HepG2 (cell line): ENCODE measurements at regions not wholly inside any gene's neighbourhood (a gene's known extent, or its start where the extent isn't known, plus 50 kb on each side); places are given as distances from the start of the nearest gene placed in this dataset.

Source experiments
- ATAC-seq: fragments of 200-7000 bp; cut with Tn5 transposase; 3 replicates; pipeline ENCODE4 v1.9.1; 2020; ENCODE audit warnings: mild to moderate bottlenecking, moderate library complexity
- BruUV-seq: library from RNA; stranded (reverse); fragments of 400-500 nt; replicated peaks from 2 replicates; lab custom pipeline; 2021; lab: Mats Ljungman, UMichigan
- CTCF ChIA-PET: fragments of 300-600 bp; formaldehyde crosslinking; extraction: SDS; loops from one replicate; lab custom pipeline; 2021; ENCODE audit warnings: low total read pairs, inconsistent platforms, low intra/inter-chr PET ratio; lab: Yijun Ruan, JAX
- POLR2A ChIA-PET: fragments of 350-600 bp; sonication (Branson Sonifier 250); formaldehyde crosslinking; loops from one replicate; lab custom pipeline; 2020; ENCODE audit warnings: antibody characterized with exemption, inconsistent platforms; lab: Yijun Ruan, JAX
- DNase-seq: peaks from one replicate; pipeline ENCODE4 v3.0.0-alpha.2; 2015; ENCODE audit warnings: low spot score
- FAIRE-seq: peaks from 3 replicates; lab custom pipeline; 2011; peaks lifted over from hg19 to GRCh38; lab: Jason Lieb, UNC
- H2AFZ ChIP-seq: one replicate; pipeline ENCODE4 v1.6.1; 2011; ENCODE audit warnings: low read length, inconsistent platforms
- H3K27ac ChIP-seq: fragments of 300-600 bp; 3 replicates; pipeline ENCODE4 v1.8.0; 2011; ENCODE audit warnings: mixed run types, mild to moderate bottlenecking, mixed read lengths, low read length, inconsistent platforms; ENCODE audit not compliant: insufficient read depth; ENCODE audit errors: extremely low read length
- H3K27me3 ChIP-seq, 2 experiments: fragments of 200-600 bp in 1 of 2; 2 replicates in 1 of 2; 3 replicates in 1 of 2; pipeline versions ENCODE4 v1.6.0 to v1.8.0; 2011; ENCODE audit warnings: low read length in 2 of 2, mild to moderate bottlenecking in 2 of 2, moderate library complexity in 2 of 2, inconsistent platforms in 1 of 2; ENCODE audit not compliant: insufficient read depth in 2 of 2, control insufficient read depth in 1 of 2
- H3K36me3 ChIP-seq, 2 experiments: fragments of 200-600 bp in 1 of 2; replicated peaks in 1 of 2; 2 replicates in 1 of 2; 3 replicates in 1 of 2; pipeline versions ENCODE4 v1.5.1 to v1.8.0; 2011; ENCODE audit warnings: low read length in 2 of 2, inconsistent platforms in 1 of 2; ENCODE audit not compliant: insufficient read depth in 2 of 2, control insufficient read depth in 1 of 2
- H3K4me1 ChIP-seq: 2 replicates; pipeline ENCODE4 v1.5.1; 2012; ENCODE audit warnings: low read length, inconsistent platforms; ENCODE audit not compliant: insufficient read depth
- H3K4me2 ChIP-seq: 2 replicates; pipeline ENCODE4 v1.6.0; 2011; ENCODE audit warnings: low read depth, low read length, inconsistent platforms
- H3K4me3 ChIP-seq, 3 experiments: fragments of 200-600 bp in 1 of 3; sonication (generic), shearing (Covaris generic) in 1 of 3; replicated peaks in 1 of 3; 2 replicates each; pipeline ENCODE4 v1.5.1; 2011 to 2016; ENCODE audit warnings: low read length in 3 of 3, inconsistent platforms in 2 of 3, low read depth in 2 of 3, mild to moderate bottlenecking in 2 of 3, control low read depth in 1 of 3, mixed read lengths in 1 of 3; ENCODE audit not compliant: insufficient read depth in 1 of 3
- H3K79me2 ChIP-seq: one replicate; pipeline ENCODE4 v1.6.1; 2011; ENCODE audit warnings: low read length, inconsistent platforms; ENCODE audit not compliant: insufficient read depth
- H3K9ac ChIP-seq: 2 replicates; pipeline ENCODE4 v1.6.0; 2011; ENCODE audit warnings: mild to moderate bottlenecking, low read depth, low read length, inconsistent platforms; ENCODE audit not compliant: insufficient read depth
- H3K9me3 ChIP-seq: 2 replicates; pipeline ENCODE4 v1.5.1; 2012; ENCODE audit warnings: mild to moderate bottlenecking, low read length
- H4K20me1 ChIP-seq: 2 replicates; pipeline ENCODE4 v1.6.0; 2011; ENCODE audit warnings: inconsistent platforms, mild to moderate bottlenecking, low read length, moderate library complexity; ENCODE audit not compliant: insufficient read depth
- AKAP8 ChIP-seq: sonication (generic); formaldehyde crosslinking; IDR thresholded peaks from 2 replicates; pipeline ENCODE4 v1.5.1; 2020; ENCODE audit warnings: mild to moderate bottlenecking, missing genetic modification reagents
- GTF2F1 ChIP-seq: fragments of 150-350 bp; IDR thresholded peaks from 2 replicates; pipeline ENCODE4 v1.6.1; 2014; ENCODE audit warnings: low read length
- HBP1 ChIP-seq: IDR thresholded peaks from 2 replicates; pipeline ENCODE4 v1.6.1; 2016; ENCODE audit warnings: low read depth, control low read depth
- HINFP ChIP-seq: sonication (generic); formaldehyde crosslinking; IDR thresholded peaks from 2 replicates; pipeline ENCODE4 v1.4.0; 2020; ENCODE audit warnings: low read depth, mild to moderate bottlenecking, missing genetic modification reagents
- KLF15 ChIP-seq: sonication (generic); formaldehyde crosslinking; IDR thresholded peaks from 2 replicates; pipeline ENCODE4 v1.8.1; 2023; ENCODE audit warnings: borderline replicate concordance, mild to moderate bottlenecking, inconsistent platforms, missing genetic modification reagents, mixed read lengths
- KLF6 ChIP-seq: IDR thresholded peaks from 2 replicates; pipeline ENCODE4 v1.8.0; 2016; ENCODE audit warnings: missing biosample characterization, missing genetic modification reagents
- MEIS1 ChIP-seq: sonication (generic); formaldehyde crosslinking; IDR thresholded peaks from 2 replicates; pipeline ENCODE4 v1.9.0; 2021; ENCODE audit warnings: mild to moderate bottlenecking, missing genetic modification reagents, moderate library complexity, borderline replicate concordance
- TBP ChIP-seq: sonication (generic); formaldehyde crosslinking; IDR thresholded peaks from 2 replicates; pipeline ENCODE4 v1.5.0; 2020; ENCODE audit warnings: missing genetic modification reagents
- ZBTB1 ChIP-seq: sonication (generic); formaldehyde crosslinking; IDR thresholded peaks from 2 replicates; pipeline ENCODE4 v1.4.0; 2020; ENCODE audit warnings: missing genetic modification reagents, borderline replicate concordance
- ZMYM3 ChIP-seq: sonication (generic); formaldehyde crosslinking; IDR thresholded peaks from 2 replicates; pipeline ENCODE4 v1.5.1; 2020; ENCODE audit warnings: mild to moderate bottlenecking, missing genetic modification reagents
- ZNF451 ChIP-seq: sonication (generic); formaldehyde crosslinking; IDR thresholded peaks from 2 replicates; pipeline ENCODE4 v1.5.0; 2020; ENCODE audit warnings: mild to moderate bottlenecking, missing genetic modification reagents
- ZNF678 ChIP-seq: sonication (generic); formaldehyde crosslinking; IDR thresholded peaks from 2 replicates; pipeline ENCODE4 v1.4.0; 2020; ENCODE audit warnings: mild to moderate bottlenecking, missing genetic modification reagents
- ZNF775 ChIP-seq: sonication (generic); formaldehyde crosslinking; IDR thresholded peaks from 2 replicates; pipeline ENCODE4 v1.4.0; 2020; ENCODE audit warnings: missing genetic modification reagents, mild to moderate bottlenecking, moderate library complexity, borderline replicate concordance
- WGBS: methylation state at CpG from one replicate; pipeline ENCODE4 v1.1.6; 2017; ENCODE audit warnings: low lambda C conversion rate; 5-methylcytosine and 5-hydroxymethylcytosine counted together
- in situ Hi-C: cut with HindIII; loops from 2 replicates; pipeline ENCODE4 v1.10.0; 2017; ENCODE audit warnings: low pct_unique_long_range_greater_than_20kb; ENCODE audit not compliant: extremely low pct_ligation_motif_present
- intact Hi-C: fragments of 100-400 bp; cut with micrococcal nuclease; formaldehyde crosslinking; loops from one replicate; pipeline ENCODE4 v1.10.0; 2022; ENCODE audit not compliant: unreplicated experiment

GRCh38 chr4:188754372-188755002, 615.2 kb downstream of the TRIML1 start (continued):
- no peak for TF ChIP-seq KLF15
- no peak for TF ChIP-seq TBP (CRISPR knock-in tag)
- no peak for TF ChIP-seq GTF2F1
- no peak for TF ChIP-seq AKAP8 (CRISPR knock-in tag)
- TF ChIP-seq MEIS1 (CRISPR knock-in tag): no peak
- no peak for TF ChIP-seq HINFP (CRISPR knock-in tag)
- TF ChIP-seq ZNF451 (CRISPR knock-in tag): no peak

- Histone ChIP-seq H3K4me3 (no peak overlapping the region), H3K27ac (no peak overlapping the region), H3K4me1 (no peaks in the 10 kb centered on the region), H3K9me3 (peaks cover 8% of the 10 kb centered on the region; the same call in 1 of the 2 replicates), H3K36me3 (no peaks in the 10 kb centered on the region), H3K9ac (no peak overlapping the region), H3K4me2 (no peak overlapping the region), H2AFZ (no peak overlapping the region), H3K27me3 (no peaks in the 10 kb centered on the region), H4K20me1 (no peaks in the 10 kb centered on the region), H3K79me2 (no peaks in the 10 kb centered on the region)
- DNase-seq (no peak), FAIRE-seq (no peak), ATAC-seq (no peak)
- in situ Hi-C loops (no loop called here), intact Hi-C loops (no loop called here)
- no TSS peak for BruUV-seq
- TF ChIP-seq KLF6 (CRISPR knock-in tag): no peak
- TF ChIP-seq ZBTB1 (CRISPR knock-in tag): no peak
- TF ChIP-seq ZNF775 (CRISPR knock-in tag): no peak
- no peak for TF ChIP-seq ZNF678
- no peak for TF ChIP-seq ZMYM3 (CRISPR knock-in tag)
- no peak for TF ChIP-seq HBP1 (CRISPR knock-in tag)
- POLR2A ChIA-PET: no interaction called here
- CTCF ChIA-PET: no interaction called here
- WGBS: 9% methylated on average over 3 of the region's 3 CpGs
Measured at GRCh38 chr4:188767496-188767895, 628.3 kb downstream of the TRIML1 start.
